K562 (cell line): ENCODE measurements at regions not wholly inside any gene's neighbourhood (a gene's known extent, or its start where the extent isn't known, plus 50 kb on each side); places are given as distances from the start of the nearest gene placed in this dataset.

Experiments used
- CREB5 ChIP-seq: fragments of 250-450 bp; sonication (Bioruptor Pico); IDR thresholded peaks from 2 replicates; pipeline ENCODE4 v1.5.0; 2020; ENCODE audit warnings: mild to moderate bottlenecking
- EZH2 ChIP-seq: IDR thresholded peaks from 2 replicates; pipeline ENCODE4 v1.6.1; 2012; ENCODE audit warnings: low read depth, mild to moderate bottlenecking, inconsistent platforms, low read length, borderline replicate concordance
- SRF ChIP-seq, 2 experiments: fragments of 250-450, 450-650 bp in 1 of 2; sonication (Bioruptor Pico) in 1 of 2; sonication (generic) in 1 of 2; formaldehyde crosslinking; IDR thresholded peaks; 2 replicates each; pipeline versions ENCODE4 v1.5.0 to v1.5.1; 2020 to 2022; ENCODE audit warnings: mild to moderate bottlenecking in 1 of 2, missing genetic modification reagents in 1 of 2
- ZBTB7A ChIP-seq: IDR thresholded peaks from 2 replicates; pipeline ENCODE4 v1.6.1; 2011; ENCODE audit warnings: low read depth, mild to moderate bottlenecking, low read length, moderate library complexity, borderline replicate concordance; ENCODE audit not compliant: control insufficient read depth
- ZNF707 ChIP-seq: fragments of 250-450 bp; sonication (Bioruptor Pico); conservative IDR thresholded peaks from 2 replicates; pipeline ENCODE4 v1.8.0; 2022; ENCODE audit warnings: inconsistent platforms, mild to moderate bottlenecking, moderate library complexity
- TF ChIP-seq, protein P1 (sequence below), 3 experiments: IDR thresholded peaks in 2 of 3; conservative IDR thresholded peaks in 1 of 3; 2 replicates each; pipeline ENCODE4 v1.5.1; 2011 to 2012; ENCODE audit warnings: low read length in 3 of 3, mild to moderate bottlenecking in 3 of 3, control low read depth in 2 of 3, improper control_type of control experiment in 1 of 3, inconsistent platforms in 1 of 3, low read depth in 1 of 3, mixed read lengths in 1 of 3, moderate library complexity in 1 of 3; ENCODE audit not compliant: insufficient read depth in 2 of 3

GRCh38 chr12:43278541-43278832 lies 273.5 kb downstream of the ADAMTS20 start:
- no peak for TF ChIP-seq CREB5 (CRISPR knock-in tag)
- TF ChIP-seq, protein P1, sequence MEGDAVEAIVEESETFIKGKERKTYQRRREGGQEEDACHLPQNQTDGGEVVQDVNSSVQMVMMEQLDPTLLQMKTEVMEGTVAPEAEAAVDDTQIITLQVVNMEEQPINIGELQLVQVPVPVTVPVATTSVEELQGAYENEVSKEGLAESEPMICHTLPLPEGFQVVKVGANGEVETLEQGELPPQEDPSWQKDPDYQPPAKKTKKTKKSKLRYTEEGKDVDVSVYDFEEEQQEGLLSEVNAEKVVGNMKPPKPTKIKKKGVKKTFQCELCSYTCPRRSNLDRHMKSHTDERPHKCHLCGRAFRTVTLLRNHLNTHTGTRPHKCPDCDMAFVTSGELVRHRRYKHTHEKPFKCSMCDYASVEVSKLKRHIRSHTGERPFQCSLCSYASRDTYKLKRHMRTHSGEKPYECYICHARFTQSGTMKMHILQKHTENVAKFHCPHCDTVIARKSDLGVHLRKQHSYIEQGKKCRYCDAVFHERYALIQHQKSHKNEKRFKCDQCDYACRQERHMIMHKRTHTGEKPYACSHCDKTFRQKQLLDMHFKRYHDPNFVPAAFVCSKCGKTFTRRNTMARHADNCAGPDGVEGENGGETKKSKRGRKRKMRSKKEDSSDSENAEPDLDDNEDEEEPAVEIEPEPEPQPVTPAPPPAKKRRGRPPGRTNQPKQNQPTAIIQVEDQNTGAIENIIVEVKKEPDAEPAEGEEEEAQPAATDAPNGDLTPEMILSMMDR (IDR thresholded peaks at IDR 0.05 in 2 of 3, conservative IDR thresholded peaks at IDR 0.05 in 1 of 3; ENCODE audit: insufficient read depth in 2 of 3, low read depth in 1 of 3, low read length in 3 of 3): no peak
- no peak for TF ChIP-seq ZNF707 (CRISPR knock-in tag)
- TF ChIP-seq EZH2: no peak
- no peak for TF ChIP-seq ZBTB7A
- TF ChIP-seq SRF (CRISPR knock-in tag; IDR thresholded peaks at IDR 0.05): no peak
